Thyroid gland (tissue), 4 donors: ENCODE measurements at regions not wholly inside any gene's neighbourhood (a gene's known extent, or its start where the extent isn't known, plus 50 kb on each side); places are given as distances from the start of the nearest gene placed in this dataset.

Source experiments
- DNase-seq, 2 donors: peaks; one replicate each; pipeline ENCODE4 v3.0.0-alpha.2; 2019
- H3K27ac ChIP-seq, 3 donors: fragments of 200-600 bp; sonication (generic); 1 replicate in 2 of 3; 2 replicates in 1 of 3; pipeline ENCODE4 v1.5.1; 2016 to 2019; ENCODE audit warnings: mild to moderate bottlenecking in 1 of 3, moderate library complexity in 1 of 3
- H3K27me3 ChIP-seq: fragments of 200-600 bp; sonication (generic); one replicate; pipeline ENCODE4 v1.5.1; 2019
- H3K36me3 ChIP-seq, 2 donors: fragments of 200-600 bp; sonication (generic); one replicate each; pipeline ENCODE4 v1.5.1; 2016 to 2019
- H3K4me1 ChIP-seq, 2 donors: fragments of 200-600 bp; sonication (generic); one replicate each; pipeline ENCODE4 v1.5.1; 2017 to 2019
- H3K4me3 ChIP-seq, 3 donors: fragments of 200-600 bp; sonication (generic); replicated peaks in 1 of 3; 1 replicate in 2 of 3; 2 replicates in 1 of 3; pipeline ENCODE4 v1.5.1; 2016; ENCODE audit warnings: mild to moderate bottlenecking in 1 of 3
- H3K9me3 ChIP-seq: fragments of 200-600 bp; sonication (generic); one replicate; pipeline ENCODE4 v1.5.1; 2017
- CTCF ChIP-seq, 6 experiments: fragments of 200-600 bp in 3 of 6; fragments of 450-650 bp in 3 of 6; sonication (generic) in 3 of 6; IDR thresholded peaks; one replicate each; pipeline ENCODE4 v1.5.1; 2016 to 2019; ENCODE audit warnings: antibody characterized with exemption in 6 of 6, mild to moderate bottlenecking in 2 of 6, inconsistent platforms in 1 of 6, moderate library complexity in 1 of 6
- POLR2A ChIP-seq, 2 donors: fragments of 450-650 bp; IDR thresholded peaks; one replicate each; pipeline ENCODE4 v1.6.1; 2017; ENCODE audit warnings: antibody characterized with exemption in 2 of 2, mild to moderate bottlenecking in 2 of 2, moderate library complexity in 1 of 2
- WGBS, 2 donors: methylation state at CpG; one replicate each; pipeline ENCODE4 v1.1.5; 2017; 5-methylcytosine and 5-hydroxymethylcytosine counted together
- intact Hi-C: fragments of 100-400 bp; cut with DNase I; formaldehyde crosslinking; loops from one replicate; pipeline ENCODE4 v1.15.1; 2023

- TF ChIP-seq CTCF (IDR thresholded peaks at IDR 0.05) (peak in 5 of 6 experiments; percentile 15 to 84 (median 59)), POLR2A (IDR thresholded peaks at IDR 0.05) (no peak)
- DNase-seq = peak in 1 of 2 donors; percentile 13
- no peak overlapping the region for H3K4me3 ChIP-seq
Measured at GRCh38 chr12:92987362-92987761, 58.3 kb upstream of the EEA1 start.

GRCh38 chr12:92987846-92988621 is 58.9 kb upstream of the EEA1 start:
- H3K27me3 ChIP-seq = no peaks in the 10 kb centered on the region
- no peaks in the 10 kb centered on the region for H3K9me3 ChIP-seq
- WGBS, 2 donors = 84 to 90% methylated on average over 4 of the region's 4 CpGs
- no peak for TF ChIP-seq CTCF (IDR thresholded peaks at IDR 0.05)
- TF ChIP-seq POLR2A (IDR thresholded peaks at IDR 0.05) = no peak
- no peak overlapping the region for H3K27ac ChIP-seq
- no peak for DNase-seq
- no peak overlapping the region for H3K4me3 ChIP-seq
- no peaks in the 10 kb centered on the region for H3K36me3 ChIP-seq
- H3K4me1 ChIP-seq = peaks cover 0 to 6% of the 10 kb centered on the region in 2 donors
- intact Hi-C loops = loop anchor here (5.0 kb wide), 1 partner anchor 429 kb away; no protein-coding TSS in a partner anchor

More at GRCh38 chr12:92987362-92987761, 58.3 kb upstream of the EEA1 start:
- no peaks in the 10 kb centered on the region for H3K27me3 ChIP-seq
- H3K4me1 ChIP-seq = peaks cover 0 to 6% of the 10 kb centered on the region in 2 donors
- no peak overlapping the region for H3K27ac ChIP-seq
- intact Hi-C loops = loop anchor here (5.0 kb wide), 1 partner anchor 430 kb away; no protein-coding TSS in a partner anchor
- H3K9me3 ChIP-seq = no peaks in the 10 kb centered on the region
- 3 to 4% methylated on average over 3 of the region's 3 CpGs for WGBS, 2 donors
- H3K36me3 ChIP-seq = no peaks in the 10 kb centered on the region

GRCh38 chr12:92988622-92989130 is 59.6 kb upstream of the EEA1 start:
- H3K4me3 ChIP-seq = no peak overlapping the region
- no peaks in the 10 kb centered on the region for H3K36me3 ChIP-seq
- DNase-seq = no peak
- TF ChIP-seq POLR2A (IDR thresholded peaks at IDR 0.05) (no peak), CTCF (IDR thresholded peaks at IDR 0.05) (no peak)
- peaks cover 0 to 6% of the 10 kb centered on the region in 2 donors for H3K4me1 ChIP-seq
- no peaks in the 10 kb centered on the region for H3K9me3 ChIP-seq
- WGBS, 2 donors = 15 to 37% methylated on average over 1 of the region's 1 CpG
- no peak overlapping the region for H3K27ac ChIP-seq
- intact Hi-C loops = loop anchor here (5.0 kb wide), 1 partner anchor 429 kb away; no protein-coding TSS in a partner anchor
- no peaks in the 10 kb centered on the region for H3K27me3 ChIP-seq

- no peak for TF ChIP-seq POLR2A (IDR thresholded peaks at IDR 0.05)
- no peak for TF ChIP-seq CTCF (IDR thresholded peaks at IDR 0.05)
- peaks cover 0 to 7% of the 10 kb centered on the region in 2 donors for H3K4me1 ChIP-seq
- intact Hi-C loops = loop anchor here (5.0 kb wide), 1 partner anchor 427 kb away; no protein-coding TSS in a partner anchor
- no peaks in the 10 kb centered on the region for H3K36me3 ChIP-seq
- WGBS, 2 donors = 58 to 84% methylated on average over 3 of the region's 3 CpGs
- no peak for DNase-seq
- H3K27me3 ChIP-seq = no peaks in the 10 kb centered on the region
- H3K27ac ChIP-seq = no peak overlapping the region
- no peaks in the 10 kb centered on the region for H3K9me3 ChIP-seq
- H3K4me3 ChIP-seq = no peak overlapping the region
Measured at GRCh38 chr12:92989715-92990484, 60.8 kb upstream of the EEA1 start.
